A673 (cell line): ENCODE measurements at regions not wholly inside any gene's neighbourhood (a gene's known extent, or its start where the extent isn't known, plus 50 kb on each side); places are given as distances from the start of the nearest gene placed in this dataset.

ENCODE experiments used
- BruUV-seq: library from RNA; stranded (reverse); fragments of 400-500 nt; replicated peaks from 2 replicates; lab custom pipeline; 2021; lab: Mats Ljungman, UMichigan
- CTCF ChIA-PET: fragments of 300-600 bp; sonication (Branson Sonifier 250); formaldehyde crosslinking; loops from one replicate; lab custom pipeline; 2022; ENCODE audit warnings: antibody characterized with exemption; lab: Charles Lee
- POLR2A ChIA-PET: fragments of 300-600 bp; sonication (Branson Sonifier 250); formaldehyde crosslinking; loops from one replicate; lab custom pipeline; 2022; ENCODE audit warnings: antibody characterized with exemption; ENCODE audit not compliant: low non-redundant PET; lab: Charles Lee
- DNase-seq: peaks from one replicate; pipeline ENCODE4 v3.0.0-alpha.2; 2015; ENCODE audit warnings: low spot score
- H3K27ac ChIP-seq: fragments of 200-600 bp; sonication (generic); 2 replicates; pipeline ENCODE4 v1.5.1; 2016; ENCODE audit warnings: mixed run types, low read depth, mild to moderate bottlenecking, mixed read lengths, antibody characterized with exemption, low read length; ENCODE audit not compliant: poor library complexity, severe bottlenecking
- H3K27me3 ChIP-seq: fragments of 200-600 bp; sonication (generic); replicated peaks from 2 replicates; pipeline ENCODE4 v1.6.1; 2017; ENCODE audit warnings: mixed run types, low read depth, mild to moderate bottlenecking, mixed read lengths, antibody characterized with exemption, low read length; ENCODE audit not compliant: insufficient read depth, poor library complexity
- H3K36me3 ChIP-seq: fragments of 200-600 bp; sonication (generic); 2 replicates; pipeline ENCODE4 v1.6.1; 2016; ENCODE audit warnings: mixed run types, mild to moderate bottlenecking, mixed read lengths, antibody characterized with exemption, low read length; ENCODE audit not compliant: insufficient read depth, poor library complexity, severe bottlenecking
- H3K4me1 ChIP-seq: fragments of 200-600 bp; sonication (generic); 2 replicates; pipeline ENCODE4 v1.6.1; 2017; ENCODE audit warnings: mixed run types, mild to moderate bottlenecking, mixed read lengths, antibody characterized with exemption, low read length; ENCODE audit not compliant: insufficient read depth, poor library complexity, severe bottlenecking
- H3K4me3 ChIP-seq: fragments of 200-600 bp; sonication (generic); 2 replicates; pipeline ENCODE4 v1.5.1; 2016; ENCODE audit warnings: low read depth, mixed run types, mild to moderate bottlenecking, mixed read lengths, low read length; ENCODE audit not compliant: poor library complexity, severe bottlenecking
- H3K9me3 ChIP-seq: fragments of 200-600 bp; sonication (generic); 2 replicates; pipeline ENCODE4 v1.6.1; 2016; ENCODE audit warnings: mixed run types, low read depth, mild to moderate bottlenecking, mixed read lengths, antibody characterized with exemption, low read length; ENCODE audit not compliant: poor library complexity, severe bottlenecking
- EZH2 ChIP-seq: fragments of 200-600 bp; sonication (generic); IDR thresholded peaks from 2 replicates; pipeline ENCODE4 v1.6.1; 2017; ENCODE audit warnings: borderline replicate concordance, low read depth, mild to moderate bottlenecking, mixed read lengths, antibody characterized with exemption, low read length; ENCODE audit not compliant: poor library complexity, severe bottlenecking
- intact Hi-C: fragments of 100-400 bp; cut with micrococcal nuclease; formaldehyde crosslinking; loops from one replicate; pipeline ENCODE4 v1.10.0; 2022; ENCODE audit not compliant: unreplicated experiment
- TF ChIP-seq, protein P1 (sequence below): fragments of 300-800, 200-600 bp; sonication (generic); conservative IDR thresholded peaks from 2 replicates; pipeline ENCODE4 v1.5.1; 2017; ENCODE audit warnings: low read depth, mild to moderate bottlenecking, antibody characterized with exemption, low read length, moderate library complexity, mixed read lengths

- intact Hi-C loops, result no loop called here
- H3K4me1 ChIP-seq, result no peaks in the 10 kb centered on the region
- H3K9me3 ChIP-seq, result no peaks in the 10 kb centered on the region
- DNase-seq, result no peak
- H3K4me3 ChIP-seq, result no peak overlapping the region
- TF ChIP-seq, protein P1, sequence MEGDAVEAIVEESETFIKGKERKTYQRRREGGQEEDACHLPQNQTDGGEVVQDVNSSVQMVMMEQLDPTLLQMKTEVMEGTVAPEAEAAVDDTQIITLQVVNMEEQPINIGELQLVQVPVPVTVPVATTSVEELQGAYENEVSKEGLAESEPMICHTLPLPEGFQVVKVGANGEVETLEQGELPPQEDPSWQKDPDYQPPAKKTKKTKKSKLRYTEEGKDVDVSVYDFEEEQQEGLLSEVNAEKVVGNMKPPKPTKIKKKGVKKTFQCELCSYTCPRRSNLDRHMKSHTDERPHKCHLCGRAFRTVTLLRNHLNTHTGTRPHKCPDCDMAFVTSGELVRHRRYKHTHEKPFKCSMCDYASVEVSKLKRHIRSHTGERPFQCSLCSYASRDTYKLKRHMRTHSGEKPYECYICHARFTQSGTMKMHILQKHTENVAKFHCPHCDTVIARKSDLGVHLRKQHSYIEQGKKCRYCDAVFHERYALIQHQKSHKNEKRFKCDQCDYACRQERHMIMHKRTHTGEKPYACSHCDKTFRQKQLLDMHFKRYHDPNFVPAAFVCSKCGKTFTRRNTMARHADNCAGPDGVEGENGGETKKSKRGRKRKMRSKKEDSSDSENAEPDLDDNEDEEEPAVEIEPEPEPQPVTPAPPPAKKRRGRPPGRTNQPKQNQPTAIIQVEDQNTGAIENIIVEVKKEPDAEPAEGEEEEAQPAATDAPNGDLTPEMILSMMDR, result no peak
- no peak for TF ChIP-seq EZH2
- no peak overlapping the region for H3K27ac ChIP-seq
- ChIA-PET POLR2A (no interaction called here), CTCF (no interaction called here)
- H3K27me3 ChIP-seq, result no peaks in the 10 kb centered on the region
- no peaks in the 10 kb centered on the region for H3K36me3 ChIP-seq
- no TSS peak for BruUV-seq
These were observed 186.6 kb upstream of the ROPN1 start for GRCh38 chr3:124178531-124178930.

- intact Hi-C loops, result no loop called here
- CTCF ChIA-PET, result no interaction called here
- DNase-seq, result peak; percentile 3
- Histone ChIP-seq H3K9me3 (no peaks in the 10 kb centered on the region), H3K4me3 (no peak overlapping the region), H3K36me3 (no peaks in the 10 kb centered on the region), H3K27me3 (no peaks in the 10 kb centered on the region), H3K4me1 (no peaks in the 10 kb centered on the region), H3K27ac (no peak overlapping the region)
- no TSS peak for BruUV-seq
- POLR2A ChIA-PET, result no interaction called here
- no peak for TF ChIP-seq EZH2
- TF ChIP-seq, protein P1, result no peak
These were observed 208.5 kb upstream of the ROPN1 start for GRCh38 chr3:124200407-124200806.

- TF ChIP-seq, protein P1, result no peak
- TF ChIP-seq EZH2, result no peak
- no peak for DNase-seq
- Histone ChIP-seq H3K27ac (no peak overlapping the region), H3K4me3 (no peak overlapping the region), H3K36me3 (no peaks in the 10 kb centered on the region), H3K4me1 (no peaks in the 10 kb centered on the region), H3K27me3 (no peaks in the 10 kb centered on the region), H3K9me3 (no peaks in the 10 kb centered on the region)
- ChIA-PET CTCF (no interaction called here), POLR2A (no interaction called here)
- no TSS peak for BruUV-seq
- intact Hi-C loops, result no loop called here
These were observed 209.3 kb upstream of the ROPN1 start for GRCh38 chr3:124201226-124201625.
